IPS DF 19.7 (cell line): ENCODE measurements at regions not wholly inside any gene's neighbourhood (a gene's known extent, or its start where the extent isn't known, plus 50 kb on each side); places are given as distances from the start of the nearest gene placed in this dataset.
"Not testable (repeated sequence)": the region's sequence is repeated elsewhere in the genome, so short reads cannot be mapped to it uniquely, and the experiment has no call there.

Experiments used
- DNase-seq: peaks from one replicate; pipeline ENCODE4 v3.0.0-alpha.2; 2013; ENCODE audit warnings: low read depth, low spot score

DNA sequence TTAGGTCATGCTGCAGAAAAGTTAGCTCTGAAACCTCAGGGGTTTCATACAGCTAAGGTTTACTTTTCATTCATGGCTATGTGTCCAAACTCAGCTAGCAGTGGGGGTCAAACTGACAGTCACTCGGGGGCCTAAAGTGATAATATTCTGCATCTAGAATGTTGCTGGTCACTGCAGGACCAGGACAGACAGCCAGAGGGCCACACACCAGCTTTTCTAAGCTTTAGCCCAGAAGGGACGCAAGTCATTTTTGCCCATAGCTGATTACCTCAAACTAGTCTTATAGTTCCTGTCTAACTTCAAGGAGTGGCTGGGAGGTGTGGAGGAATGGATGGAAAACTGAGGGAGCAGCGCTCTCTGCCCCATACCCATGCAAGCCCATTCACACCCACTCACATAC, 163.0 kb upstream of the NLRP1 start:
- DNase-seq: no peak

DNA sequence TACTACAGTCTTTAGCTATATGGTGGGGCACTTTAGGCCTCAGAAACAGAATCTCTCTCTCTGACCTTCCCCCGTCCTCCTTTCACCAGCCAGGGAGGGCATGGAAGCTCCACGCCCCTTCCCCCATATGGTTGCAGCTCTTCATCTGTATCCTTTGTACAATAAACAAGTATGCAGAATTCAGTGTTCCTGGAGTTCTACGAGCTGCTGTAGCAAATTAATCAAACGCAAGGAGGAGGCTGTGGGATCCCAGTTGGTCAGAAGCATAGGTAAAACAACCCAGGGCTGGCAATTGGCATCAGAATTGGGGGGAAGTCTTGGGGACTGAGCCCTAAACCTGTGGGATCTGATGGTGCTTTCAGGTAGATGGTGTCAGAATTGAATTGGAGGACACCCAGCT, 163.7 kb upstream of the NLRP1 start:
- no peak for DNase-seq

DNA sequence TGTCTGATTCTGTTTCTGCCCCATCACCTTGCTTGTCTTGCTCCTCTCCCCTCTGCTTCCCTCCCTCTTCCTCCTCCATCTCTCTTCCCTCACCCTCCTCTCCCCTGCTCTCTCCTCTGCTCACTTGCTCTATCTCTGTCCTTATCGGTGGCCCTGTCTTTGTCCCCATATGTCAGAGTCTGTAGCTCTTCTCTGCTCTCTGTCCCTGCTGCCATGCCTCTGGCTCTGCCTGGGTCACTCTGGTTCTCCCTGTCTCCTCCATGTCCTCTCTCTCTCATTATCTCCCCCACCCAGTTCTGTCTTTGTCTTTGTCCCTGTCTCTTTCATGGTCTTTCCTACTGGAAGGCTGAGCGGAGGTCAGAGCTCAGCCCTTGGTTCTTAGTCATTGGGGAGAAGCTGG, 169.1 kb upstream of the NLRP1 start:
- no peak for DNase-seq

DNA sequence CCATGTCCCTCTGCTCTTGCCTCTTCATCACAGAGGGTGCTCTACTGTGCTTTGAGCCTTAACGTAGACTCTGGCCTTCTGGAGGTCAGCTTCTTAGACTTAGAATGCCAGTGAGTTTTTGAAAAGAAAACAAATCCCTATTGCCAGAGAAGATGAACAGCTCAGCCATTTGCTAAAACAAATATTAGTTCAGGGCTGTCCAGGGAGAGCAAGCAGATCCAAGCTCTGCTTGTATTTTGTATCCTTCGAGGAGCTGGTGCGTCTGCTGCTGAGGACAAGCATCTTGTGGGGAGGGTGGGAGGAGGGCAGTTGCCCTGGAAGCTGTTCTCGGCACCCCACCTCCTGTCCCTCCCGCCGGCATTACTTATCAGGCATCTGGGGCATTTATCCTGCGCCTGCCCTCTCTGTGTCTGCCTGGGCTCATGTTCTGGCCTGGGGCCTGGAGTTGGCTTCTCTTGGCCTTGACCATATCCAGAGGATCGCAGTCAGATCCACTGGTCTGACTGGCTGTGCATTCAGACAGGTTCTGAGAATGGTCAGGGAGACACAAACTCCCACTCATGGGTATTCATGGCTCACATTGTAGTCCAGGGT, 173.1 kb upstream of the NLRP1 start:
- no peak for DNase-seq

DNA sequence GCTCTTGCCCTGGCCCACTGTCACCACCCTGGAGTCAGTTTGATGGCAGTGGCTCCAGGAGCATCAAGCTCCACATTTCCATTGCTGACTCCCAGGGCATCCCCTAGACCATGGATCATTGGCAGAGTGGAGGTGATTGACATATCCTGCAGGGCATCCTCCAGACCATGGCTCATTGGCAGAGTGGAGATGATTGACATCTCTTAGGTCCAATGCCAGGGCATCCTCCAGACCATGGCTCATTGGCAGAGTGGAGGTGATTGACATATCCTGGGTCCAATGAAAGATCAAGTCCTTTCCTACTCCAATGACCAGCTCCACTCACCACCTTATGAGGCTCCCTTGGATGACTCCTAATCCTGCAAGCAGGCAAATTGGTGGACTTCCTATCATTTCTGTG, 174.3 kb upstream of the NLRP1 start:
- DNase-seq: peak; percentile 95

DNA sequence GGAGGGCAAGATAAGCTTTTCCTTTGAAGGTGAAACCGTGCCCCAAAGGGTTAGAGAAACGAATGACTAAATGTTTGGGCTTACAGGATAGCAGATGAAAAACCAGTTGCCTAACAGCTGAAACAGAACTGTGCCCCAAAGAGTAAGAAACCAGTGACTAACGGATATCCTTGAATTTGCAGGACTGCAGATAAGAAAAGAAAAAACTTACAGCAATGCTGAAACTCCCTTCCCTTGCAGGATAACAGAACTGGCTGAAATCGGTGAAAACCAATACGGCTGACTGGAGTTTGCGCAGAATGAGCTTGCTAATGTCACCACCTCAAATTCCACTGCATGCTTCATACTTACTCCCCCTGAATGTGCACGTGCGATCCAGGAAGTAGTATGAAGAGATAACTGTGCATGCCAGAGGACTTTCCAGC, 175.2 kb upstream of the NLRP1 start:
- DNase-seq: no peak

DNA sequence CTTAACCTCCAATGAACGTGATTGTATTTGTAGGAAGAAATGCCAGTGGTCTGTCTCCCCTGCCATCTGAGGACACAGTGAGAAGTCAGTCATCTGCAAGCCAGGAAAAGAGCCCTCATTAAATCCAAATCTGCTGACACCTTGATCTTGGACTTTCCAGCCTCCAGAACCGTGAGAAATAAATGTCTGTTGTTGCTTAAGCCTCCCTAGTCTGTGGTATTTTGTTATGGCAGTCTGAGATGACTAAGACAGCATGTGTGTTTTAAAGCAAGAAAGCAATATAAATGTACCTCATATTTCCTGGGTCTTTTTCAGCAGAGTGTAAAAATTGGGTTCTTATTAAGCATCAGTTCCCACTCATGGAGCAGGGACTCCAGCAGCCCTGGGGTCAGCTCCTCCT, 177.9 kb upstream of the NLRP1 start:
- no peak for DNase-seq

DNA sequence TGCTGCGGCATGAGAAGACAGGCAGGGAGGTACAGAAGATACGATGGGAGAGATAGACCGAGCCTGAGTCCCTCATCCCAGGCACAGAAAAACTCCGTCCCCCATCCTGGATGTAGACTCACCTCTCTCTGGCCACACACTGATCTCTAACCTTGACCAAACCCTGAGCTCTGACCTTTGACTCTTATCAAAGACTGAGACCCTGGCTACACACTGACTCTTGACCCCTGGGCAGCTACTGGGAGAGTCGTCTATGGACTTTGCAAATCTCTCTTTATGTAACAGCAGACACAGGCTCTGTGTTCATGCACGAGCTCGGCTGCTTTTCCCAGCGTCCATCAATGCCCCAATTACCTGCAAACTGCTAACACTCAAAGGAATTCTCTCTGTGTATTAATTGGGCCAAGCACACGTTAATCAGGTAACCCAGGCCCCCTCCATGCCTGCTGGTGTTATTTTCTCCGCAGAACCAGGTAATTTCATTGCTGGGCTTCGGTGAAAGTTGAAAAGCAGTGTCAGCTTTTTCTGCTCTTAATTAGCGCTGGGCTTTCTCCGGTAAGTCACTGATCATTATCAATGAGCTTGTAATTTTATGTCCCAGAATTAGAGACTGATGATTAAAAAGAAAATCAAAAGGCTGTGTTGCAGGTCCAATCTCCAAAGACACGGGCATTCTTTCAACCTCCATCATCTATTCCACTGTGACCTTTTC, 179.4 kb upstream of the NLRP1 start:
- no peak for DNase-seq

DNA sequence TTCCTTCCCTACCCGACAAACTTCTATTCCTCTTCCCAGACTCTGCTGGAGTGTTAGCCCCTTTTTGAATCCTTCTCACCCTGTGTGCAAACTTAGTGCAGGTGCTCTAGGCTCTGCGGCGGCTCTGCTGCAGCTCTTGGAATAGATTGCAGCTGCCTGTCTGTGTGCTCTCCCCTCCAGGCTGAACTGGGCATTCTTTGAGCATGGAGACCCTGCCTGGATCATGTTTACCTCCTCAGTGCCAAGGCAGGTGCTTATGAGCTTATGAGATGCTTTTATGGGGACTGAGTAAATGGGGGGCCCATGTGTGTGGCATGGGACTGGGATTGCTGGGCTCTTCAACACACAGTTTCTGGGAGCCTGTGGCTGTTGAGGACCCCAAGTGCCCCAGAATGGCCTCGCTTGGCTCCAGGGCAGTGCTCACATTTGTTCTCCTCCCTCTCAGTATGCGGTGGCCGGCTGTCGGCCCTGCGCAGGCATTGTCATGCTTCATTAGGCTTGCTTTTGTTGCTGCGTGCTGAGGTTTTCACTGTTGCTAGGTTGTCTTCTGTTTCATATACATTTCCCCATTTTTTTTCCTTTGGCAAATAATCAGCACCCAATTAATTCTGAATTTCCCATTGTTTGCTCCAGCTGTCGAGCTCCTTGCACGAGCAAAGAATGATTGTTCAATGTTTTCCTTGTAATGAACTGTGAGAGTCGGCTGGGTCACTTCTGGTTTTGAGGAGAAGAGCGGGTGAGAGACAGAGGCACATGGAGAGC, 185.5 kb upstream of the NLRP1 start:
- no peak for DNase-seq

DNA sequence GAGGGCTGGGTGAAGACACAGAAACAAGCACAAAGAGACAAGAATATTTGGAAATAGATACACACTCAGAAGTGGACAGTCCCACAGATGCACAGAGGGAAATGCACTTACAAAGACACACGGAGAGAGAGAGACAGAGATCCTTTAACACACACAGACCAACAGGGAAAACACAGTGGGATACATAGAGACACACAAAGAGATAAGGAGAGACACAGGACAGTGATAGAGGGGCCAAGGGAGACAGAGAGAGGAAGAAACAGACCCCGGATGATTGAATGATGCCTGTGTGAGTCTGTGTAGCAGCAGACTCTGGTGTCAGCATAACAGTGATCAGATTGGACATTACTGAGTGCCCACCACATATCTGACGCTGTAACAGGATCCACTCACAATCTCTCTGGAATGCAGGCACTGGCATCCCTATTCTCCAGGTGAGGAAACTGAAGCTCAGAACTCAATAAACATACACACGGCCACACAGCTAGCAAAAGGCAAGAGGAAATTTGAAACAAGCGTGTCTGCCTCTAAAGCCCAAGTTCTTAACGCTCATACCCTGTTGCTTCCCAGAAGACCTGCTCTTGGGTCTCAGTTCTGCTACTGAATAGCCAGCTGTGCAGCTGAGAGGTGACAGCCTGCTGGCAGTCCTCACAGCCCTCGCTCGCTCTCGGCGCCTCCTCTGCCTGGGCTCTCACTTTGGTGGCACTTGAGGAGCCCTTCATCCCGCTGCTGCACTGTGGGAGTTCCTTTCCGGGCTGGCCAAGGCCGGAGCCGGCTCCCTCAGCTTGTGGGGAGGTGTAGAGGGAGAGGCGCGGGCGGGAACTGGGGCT, 186.3 kb upstream of the NLRP1 start:
- DNase-seq: no peak

DNA sequence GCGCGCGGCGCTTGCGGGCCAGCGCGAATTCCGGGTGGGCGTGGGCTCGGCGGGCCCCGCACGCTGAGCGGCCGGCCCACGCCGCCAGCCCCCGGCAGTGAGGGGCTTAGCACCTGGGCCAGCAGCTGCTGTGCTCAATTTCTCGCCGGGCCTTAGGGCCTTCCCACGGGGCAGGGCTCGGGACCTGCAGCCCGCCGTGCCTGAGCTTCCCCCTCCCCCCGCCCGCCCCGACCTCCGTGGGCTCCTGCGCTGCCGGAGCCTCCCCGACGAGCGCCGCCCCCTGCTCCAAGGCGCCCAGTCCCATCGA, 186.9 kb upstream of the NLRP1 start:
- not testable (repeated sequence) for DNase-seq

DNA sequence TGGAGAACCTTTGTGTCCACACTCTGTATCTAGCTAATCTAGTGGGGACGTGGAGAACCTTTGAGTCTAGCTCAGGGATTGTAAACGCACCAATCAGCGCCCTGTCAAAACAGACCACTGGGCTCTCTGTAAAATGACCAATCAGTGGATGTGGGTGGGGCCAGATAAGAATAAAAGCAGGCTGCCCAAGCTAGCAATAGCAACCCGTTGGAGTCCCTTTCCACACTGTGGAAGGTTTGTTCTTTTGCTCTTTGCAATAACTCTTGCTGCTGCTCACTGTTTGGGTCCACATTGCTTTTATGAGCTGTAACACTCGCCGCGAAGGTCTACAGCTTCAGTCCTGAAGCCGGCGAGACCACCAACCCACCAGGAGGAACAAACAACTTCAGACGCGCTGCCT, 187.7 kb upstream of the NLRP1 start:
- not testable (repeated sequence) for DNase-seq

DNA sequence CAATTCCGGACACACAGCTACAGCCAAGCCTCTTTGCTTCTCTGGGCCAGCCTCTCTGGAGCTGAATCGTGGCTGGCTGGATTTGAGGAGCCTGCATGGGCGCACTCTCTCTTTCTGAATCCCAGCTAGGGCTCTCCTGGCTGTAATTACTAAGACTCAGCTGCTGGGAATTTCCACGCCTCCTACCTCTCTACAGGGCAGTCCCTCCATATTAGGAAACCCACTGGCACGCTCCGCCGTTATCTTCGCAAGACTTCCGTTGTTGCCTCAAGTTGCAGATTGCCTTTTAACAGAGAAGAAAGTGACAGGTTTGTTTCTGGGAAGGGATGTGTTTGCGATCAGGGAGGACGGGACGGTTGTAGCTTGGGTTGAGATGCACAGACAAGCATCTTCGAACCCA, 188.4 kb upstream of the NLRP1 start:
- no peak for DNase-seq

DNA sequence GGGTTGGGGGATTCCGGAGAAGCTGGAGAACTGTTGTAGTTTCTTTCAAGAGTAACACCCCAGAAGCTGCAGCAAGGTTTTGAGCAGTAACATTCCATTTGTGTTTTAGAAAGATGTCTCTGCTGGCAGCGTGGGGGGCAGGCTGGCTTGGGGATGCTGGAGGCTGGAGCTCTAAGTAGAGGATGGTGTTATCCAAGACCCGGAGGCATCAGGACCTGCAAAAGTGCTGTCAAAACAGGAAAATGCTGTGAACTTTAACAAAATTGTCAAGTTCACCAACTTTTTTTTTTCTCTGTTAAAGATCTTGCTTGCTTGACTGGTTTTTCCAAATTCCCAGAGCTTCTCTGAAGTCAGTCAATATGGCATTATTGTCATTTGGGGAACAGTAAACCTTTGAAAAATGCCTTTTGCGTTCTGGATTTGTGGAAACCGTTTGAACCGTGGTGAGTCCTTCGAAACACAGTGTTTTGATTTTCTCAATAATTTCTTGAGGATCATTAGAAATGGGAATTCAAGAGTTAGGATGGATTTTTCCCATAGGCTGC, 189.6 kb upstream of the NLRP1 start:
- DNase-seq: no peak

DNA sequence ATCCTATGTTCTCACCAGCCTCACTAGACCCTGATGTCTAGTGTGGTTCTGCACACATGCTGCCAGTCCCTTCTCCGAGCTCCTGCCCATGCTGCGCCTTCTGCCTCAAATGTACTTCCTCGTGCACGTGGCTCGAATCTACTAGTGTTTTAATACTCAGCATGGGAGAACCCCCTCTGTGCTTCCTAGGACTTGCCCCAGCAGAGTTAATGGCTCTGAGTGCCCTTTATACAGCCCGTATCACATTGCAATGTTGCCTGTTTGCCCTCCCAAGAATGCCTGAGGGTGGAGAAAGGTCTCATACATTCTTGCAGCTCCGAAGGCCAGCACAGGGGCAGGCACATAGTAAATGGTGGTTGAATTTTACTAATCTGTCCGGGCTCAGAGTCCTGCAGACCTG, 190.8 kb upstream of the NLRP1 start:
- DNase-seq: no peak

DNA sequence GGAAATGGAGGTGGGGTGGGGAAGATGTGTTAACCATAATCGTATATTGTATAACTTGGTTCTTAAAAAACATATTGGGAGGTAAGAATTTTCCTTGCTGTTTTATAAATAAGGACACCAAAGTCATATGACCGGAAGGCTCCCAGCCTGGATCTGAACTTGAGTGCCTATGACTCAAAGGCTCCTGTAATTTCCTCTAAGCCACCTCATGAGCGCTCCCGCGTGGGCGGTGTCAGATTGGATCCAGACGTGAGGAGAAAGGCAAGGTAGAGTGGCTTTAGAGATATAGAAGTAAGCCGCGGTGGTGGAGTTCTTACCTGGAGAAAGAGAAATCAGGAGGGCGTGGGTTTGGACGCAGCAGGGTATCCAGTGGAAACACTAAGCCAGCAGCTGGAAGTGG, 196.2 kb upstream of the NLRP1 start:
- DNase-seq: no peak

DNA sequence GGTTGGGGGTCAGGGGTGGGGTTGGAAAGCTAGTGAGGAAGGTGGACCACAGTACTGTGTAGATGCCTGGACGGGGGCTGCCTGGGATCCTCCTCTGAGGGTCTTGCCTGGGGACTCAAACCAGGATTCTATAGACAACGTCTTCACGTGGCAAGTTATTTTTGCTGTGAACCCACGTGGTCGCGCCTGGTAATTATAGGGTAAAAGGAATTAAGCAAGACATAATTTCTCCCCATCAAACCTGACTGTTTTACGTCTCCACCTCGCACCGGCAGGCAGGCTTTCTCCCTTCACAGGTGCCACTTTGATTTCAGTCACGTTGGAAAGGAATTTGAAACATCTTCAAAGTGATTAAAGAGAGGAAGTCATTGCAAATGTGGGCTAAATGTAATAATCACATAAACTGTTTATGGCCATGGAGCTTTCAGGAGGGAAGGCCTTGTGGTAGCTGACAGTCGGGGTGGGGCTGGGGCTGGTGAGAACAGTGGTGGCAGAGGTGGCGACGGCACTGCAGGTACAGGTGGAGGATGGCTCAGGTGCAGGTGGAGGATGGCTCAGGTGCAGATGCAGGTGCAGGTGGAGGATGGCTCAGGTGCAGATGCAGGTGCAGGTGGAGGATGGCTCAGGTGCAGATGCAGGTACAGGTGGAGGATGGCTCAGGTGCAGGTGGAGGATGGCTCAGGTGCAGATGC, 197.1 kb upstream of the NLRP1 start:
- DNase-seq: no peak

DNA sequence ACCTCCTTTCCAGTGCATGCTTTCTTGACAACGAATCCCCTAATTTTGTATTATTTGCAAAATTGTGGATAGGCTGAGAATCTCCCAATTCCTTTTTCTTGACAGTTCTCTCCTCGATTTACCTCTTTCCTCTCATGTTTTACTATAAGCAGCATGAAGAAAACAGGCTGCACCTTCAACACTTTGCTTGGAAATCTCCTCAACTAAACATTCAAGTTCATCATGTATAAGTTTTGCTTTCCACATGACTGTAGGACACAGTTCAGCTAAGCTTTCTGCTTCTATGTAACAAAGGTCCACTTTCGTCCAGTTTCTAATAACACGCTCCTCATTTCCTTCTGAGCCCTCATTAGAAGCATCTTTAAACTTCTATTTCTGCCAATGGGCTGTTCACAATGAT, 199.0 kb upstream of the NLRP1 start:
- no peak for DNase-seq

DNA sequence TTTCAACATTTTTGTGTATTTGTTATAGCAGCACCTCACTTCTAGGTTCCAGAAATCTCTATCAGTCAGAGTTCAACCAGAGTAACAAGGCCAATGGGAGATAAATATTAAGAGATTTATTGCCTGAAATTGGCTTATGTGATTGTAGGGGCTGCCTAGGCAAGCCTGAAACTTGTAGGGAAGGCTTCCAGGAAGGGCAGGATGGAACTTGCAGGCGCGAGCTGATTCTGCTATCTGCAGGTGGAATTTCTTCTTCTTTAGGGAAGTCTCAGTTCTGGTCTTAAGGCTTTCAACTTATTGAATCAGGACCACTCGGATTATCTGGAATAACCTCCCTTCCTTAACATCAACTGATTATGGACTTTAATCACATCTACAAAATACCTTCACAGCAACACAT, 199.5 kb upstream of the NLRP1 start:
- no peak for DNase-seq

DNA sequence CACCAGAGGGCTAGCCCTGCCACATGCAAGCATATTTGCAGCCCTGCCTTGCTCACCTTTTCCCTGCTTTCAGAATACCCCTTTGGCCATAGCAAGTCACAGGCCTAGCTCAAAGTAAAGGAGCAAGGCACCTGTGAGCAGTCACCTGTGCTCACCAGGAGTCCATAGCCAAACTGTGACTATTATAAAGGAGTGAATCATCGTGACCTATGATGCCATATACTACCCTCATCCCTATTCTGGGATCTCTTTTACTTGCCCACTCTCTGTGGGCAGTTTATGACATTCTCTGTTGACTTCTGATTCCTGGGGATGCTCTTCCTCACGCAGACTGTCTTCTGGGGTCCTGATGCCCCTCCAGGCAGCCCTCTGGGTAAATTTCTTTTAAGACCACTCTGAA, 200.5 kb upstream of the NLRP1 start:
- no peak for DNase-seq

DNA sequence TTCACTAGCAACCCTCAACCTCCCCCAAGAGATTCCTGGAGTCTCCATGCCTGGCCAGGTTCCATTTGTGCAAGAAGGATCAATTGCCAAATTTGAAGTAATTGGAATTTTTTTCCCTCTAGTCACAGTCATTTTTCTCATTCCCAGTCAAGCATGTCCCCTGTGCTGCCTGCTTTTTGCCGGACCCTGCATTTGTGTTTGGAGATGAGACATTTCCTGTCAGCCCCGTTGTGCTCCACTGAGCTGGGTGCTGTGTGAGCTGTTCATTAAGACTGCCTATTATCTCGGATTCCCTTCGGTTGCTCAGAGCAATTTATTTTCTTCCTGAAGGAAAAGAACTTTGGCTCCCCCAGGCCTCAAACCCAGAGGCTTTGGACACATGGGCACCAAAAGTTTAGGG, 201.0 kb upstream of the NLRP1 start:
- DNase-seq: no peak
